Fibroblast of skin of scalp (primary cell): ENCODE measurements at regions not wholly inside any gene's neighbourhood (a gene's known extent, or its start where the extent isn't known, plus 50 kb on each side); places are given as distances from the start of the nearest gene placed in this dataset.

Source experiments
- DNase-seq: peaks from one replicate; pipeline ENCODE4 v3.0.0-alpha.2; 2013

DNA sequence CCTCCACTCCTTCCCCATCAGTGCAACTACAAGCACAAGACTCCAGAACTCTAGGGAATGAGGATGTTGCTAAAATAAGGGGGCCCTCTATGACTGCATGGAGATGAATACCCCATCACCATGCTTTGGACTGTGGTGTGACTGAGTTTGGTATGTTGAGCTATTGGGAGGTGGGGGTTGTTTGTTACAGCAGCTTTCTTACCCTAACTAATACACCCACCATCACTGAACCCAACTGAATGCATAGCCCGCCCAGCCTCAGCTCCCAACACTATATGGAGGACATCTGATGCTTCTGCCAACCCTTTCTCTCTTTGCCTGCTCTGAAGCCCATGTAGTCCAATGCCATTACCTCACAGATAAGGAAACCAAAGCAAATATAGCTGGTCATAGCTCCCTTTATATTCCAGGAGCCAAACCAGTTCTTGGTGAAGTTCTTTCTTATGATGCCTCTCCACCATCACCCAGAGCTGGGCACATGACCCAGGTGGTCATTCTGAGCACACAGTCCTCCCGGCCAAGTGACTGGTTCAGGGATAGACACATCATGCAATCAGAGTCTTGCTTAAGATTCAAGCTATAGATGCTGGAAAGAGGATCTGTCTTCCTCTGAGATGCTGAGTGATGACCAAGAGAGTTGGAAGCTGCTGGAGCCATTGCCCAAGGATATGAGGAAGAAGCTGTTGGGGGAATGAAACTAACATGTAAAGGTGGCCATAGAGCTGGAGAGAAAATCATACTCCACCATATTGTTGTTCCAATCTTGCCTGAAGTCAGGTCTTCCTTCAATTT, 155.6 kb upstream of the HAAO start:
- DNase-seq, result no peak

DNA sequence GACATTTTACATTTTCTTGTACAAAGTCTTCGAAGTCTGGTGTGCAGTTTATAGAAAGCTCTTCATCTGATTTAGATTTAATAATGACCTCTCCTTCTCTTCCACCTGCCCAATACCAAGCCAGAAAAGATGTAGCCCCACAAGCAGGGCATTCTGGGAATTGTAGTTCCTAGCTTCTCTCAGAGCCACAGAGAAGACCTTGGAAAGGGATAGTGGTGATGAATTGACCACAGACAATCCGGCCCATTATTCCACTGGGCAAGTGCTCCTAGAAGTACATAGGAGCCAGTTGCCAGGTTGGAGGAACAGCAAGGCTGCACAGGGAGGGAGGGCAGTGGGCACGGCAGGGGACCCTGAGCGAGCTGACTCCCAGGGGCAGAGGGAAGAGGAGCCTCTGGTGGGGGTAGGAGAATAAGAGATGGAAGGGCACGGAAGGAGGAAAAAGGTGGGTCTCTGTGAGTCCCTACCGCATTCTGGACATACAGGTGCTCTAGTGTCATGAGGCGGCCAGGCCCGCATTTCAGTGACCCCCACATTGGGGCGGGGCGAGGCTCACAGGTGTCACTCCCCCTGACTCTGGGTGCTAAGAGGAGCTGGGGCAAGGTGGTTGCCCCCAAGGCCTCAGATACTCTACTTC, 152.5 kb upstream of the HAAO start:
- DNase-seq, result no peak

- DNase-seq, result no peak
Observed at GRCh38 chr2:42942990-42943493, 150.7 kb upstream of the HAAO start.

DNA sequence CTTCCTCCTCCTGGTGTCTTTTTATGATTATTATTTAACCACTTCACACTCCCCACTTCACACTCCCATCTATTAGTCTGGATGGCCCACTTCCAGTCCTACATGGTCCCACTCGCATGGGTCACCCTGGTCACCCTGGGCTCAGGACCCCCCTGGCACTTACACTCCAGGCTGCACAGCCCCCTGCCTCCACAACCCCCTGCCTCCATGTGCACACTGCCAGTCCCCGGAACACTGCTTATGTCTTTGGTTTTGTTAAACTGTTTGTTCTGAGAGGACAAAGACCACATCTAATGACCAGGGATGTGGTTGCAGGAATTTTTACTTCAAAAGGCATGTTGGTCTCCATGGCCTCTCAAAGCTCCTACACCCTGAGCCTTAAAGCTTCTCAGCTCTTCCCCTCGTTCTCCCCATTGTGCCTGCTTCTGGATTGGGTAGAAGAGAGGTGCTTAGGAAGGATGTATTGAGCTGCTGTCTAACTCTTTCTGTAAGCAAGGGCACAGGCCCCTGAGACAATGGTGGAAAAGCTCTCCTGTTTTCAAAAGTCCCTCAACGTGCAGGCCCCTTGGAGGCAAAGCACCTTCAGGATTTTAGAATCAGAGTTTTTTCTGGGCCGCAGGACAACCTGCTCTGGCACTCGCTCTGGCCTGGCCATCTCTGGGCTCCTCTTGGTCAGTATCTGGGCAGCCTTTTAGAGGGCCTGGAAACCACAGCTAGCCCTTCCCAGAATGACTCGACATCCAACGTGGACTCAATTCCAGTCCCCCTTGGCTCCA, 150.0 kb upstream of the HAAO start:
- no peak for DNase-seq

GRCh38 chr2:42941633-42942176, 149.3 kb upstream of the HAAO start:
- DNase-seq, result no peak

- no peak for DNase-seq
Observed at GRCh38 chr2:42939411-42940206, 147.2 kb upstream of the HAAO start.

GRCh38 chr2:42938671-42939370, 146.4 kb upstream of the HAAO start:
- no peak for DNase-seq

GRCh38 chr2:42937171-42937875, 144.9 kb upstream of the HAAO start:
- no peak for DNase-seq

GRCh38 chr2:42935692-42936671, 143.6 kb upstream of the HAAO start:
- no peak for DNase-seq

- DNase-seq, result no peak
Observed at GRCh38 chr2:42934580-42935186, 142.3 kb upstream of the HAAO start.

DNA sequence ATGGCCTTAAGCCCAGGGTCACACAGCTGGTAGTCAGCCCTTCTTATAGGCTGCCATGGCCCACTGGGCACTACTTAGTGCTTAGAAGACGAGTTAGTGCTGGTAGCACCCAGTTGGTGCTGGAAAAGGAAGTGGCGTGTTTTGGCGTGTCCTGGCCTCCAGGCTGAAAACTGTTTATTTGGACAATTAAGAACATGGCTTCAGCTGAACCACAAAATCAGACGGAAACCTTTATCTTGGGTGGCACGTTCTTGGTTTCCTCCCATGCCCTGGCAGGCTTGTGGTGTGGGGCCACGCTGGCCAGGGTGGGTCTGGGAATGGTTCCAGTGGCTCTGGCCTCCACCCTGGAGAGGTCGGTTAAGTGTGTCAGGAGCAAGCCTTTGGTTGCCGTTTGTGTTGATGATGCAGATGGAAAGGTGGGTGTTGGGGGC, 141.5 kb upstream of the HAAO start:
- DNase-seq, result no peak

DNA sequence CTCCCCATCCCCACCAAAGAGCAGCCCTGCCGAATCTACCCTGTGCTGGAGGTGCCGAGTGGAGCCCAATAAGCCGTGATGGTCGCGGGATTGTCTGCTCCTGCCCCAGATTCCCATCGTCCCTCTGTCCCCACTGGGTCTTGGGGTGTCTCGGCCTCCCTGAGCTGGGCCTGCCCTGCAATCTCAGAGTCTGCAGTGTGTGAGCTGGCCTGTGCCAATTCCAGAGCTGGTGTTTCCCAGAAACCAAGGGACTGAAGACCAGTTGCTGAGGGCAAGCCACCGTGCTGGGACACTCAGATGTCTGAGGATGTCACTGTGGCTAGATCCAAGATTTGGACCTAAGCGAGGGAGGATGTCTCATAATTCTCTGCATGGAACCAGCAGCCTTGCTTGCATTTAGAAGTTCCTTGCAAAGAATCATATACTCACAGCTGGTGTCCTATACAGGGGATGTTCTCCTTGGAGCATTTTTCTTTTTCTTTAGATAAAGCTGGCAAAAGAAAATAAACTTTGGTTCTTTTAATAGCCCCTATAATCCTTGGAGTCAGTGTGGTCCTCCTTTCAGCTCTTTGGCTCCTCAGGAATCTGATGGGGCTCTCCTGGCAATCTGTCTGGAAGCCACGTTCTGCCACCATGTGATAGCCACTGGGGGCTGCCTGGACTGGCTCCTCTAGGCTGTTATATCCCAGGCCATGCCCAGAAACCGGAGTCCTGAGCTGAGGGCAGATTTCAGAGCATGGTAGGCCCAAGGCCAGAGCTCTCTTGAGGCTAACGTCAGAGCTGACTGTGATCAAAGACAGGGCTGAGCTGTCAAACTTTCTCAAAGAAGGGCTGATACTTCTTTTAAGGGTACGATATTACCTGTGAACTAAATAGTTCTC, 140.1 kb upstream of the HAAO start:
- DNase-seq, result no peak

DNA sequence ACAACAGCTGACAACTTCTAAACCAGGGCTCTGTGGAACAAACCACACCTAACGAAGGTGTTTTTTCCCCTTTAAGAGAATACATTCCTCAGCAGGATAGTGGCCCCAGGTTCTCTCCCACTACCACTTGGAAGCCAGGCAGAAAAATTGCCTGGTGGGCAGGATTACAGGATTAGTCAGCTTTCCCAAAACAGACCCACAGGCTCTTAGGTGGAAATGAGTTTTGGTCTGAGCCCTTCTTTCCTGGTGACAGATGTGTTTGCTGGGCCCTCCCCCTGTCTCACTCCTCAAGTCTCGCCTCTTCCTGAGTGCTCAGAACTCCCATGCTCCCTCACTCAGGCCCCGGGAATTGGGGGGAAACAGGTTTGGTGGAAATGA, 139.4 kb upstream of the HAAO start:
- no peak for DNase-seq

DNA sequence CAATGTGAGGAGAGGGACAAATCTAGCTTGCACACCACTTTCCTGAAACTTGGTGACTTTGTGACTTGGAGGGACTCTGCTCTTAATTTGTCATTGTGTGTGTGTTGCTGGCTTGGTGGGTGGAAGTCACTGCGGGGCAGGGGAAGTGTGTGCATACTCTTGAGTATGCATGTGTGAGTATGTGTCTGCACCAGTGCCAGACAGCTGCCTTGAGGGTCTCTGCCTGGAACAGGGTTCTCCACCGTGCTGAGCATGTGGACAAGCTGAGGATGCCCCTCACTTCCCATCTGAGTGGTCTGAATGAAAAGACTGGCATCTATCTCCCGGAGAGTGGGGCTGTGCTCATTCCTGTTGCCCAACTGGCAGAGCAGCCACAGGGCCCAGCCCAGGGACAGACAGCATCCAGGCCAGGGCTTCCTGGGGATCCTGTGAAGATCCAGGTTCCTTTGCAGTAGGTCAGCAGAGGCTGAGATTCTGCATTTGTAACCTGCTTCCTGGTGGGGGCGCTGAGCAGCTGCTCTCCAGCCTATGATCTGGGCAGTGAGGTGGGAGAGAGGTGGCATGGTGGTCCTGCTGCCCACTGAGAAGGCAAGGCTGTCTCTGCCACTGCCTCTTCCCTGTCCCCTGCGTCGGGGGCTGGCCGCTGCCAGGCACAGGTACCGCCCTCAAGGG, 138.9 kb upstream of the HAAO start:
- DNase-seq, result no peak

DNA sequence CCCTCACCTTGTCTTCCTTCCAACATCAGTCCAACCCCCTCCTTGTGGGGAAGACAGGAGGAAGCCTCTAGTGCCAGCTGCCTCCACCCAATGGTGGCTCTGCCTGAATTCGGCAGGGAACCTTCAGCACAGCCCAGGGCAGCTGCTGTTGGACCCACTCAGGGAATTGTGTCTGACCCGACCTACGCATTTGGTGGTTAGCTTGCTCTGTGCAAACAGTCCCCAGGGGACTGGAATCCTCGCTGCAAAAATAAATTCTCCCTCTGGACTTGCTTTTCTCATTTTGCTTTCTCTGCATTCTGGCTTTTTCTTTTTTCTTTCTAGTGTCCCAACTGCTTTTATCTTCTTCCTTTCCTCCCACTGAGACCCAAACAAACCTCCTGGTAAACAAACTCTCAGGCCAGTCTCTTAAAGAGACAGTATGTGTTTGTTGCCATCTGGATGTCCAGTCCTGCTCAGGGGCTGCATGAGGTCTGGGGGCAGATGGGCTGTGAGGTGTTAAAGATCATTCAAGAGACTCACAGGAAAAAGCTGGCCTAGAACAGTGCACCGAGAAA, 137.7 kb upstream of the HAAO start:
- DNase-seq, result peak; percentile 72

DNA sequence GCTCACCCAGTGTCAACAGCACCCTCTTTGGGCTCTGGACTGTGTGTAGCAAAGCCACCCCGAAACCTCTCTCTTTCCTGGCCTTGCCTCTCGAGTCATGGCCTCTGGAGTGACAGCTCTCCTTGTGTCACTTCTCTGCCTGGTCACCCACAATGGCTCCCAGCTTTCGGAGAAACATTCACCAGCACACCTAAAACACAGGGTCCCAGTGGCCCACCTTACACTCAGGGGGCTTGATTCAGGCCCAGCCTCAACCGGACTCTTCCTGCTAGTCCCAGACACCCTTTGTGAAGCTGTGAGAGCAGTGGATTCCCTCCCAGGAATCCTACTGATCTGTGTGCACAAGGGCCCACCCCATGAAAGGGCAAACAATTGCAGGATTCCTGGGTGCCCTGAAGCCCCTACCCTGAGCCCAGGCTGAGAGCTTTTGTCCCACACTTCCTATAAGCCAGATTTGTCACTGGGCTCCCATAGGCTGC, 137.2 kb upstream of the HAAO start:
- no peak for DNase-seq
